Hematopoietic multipotent progenitor cell treated with erythropoietin and hydrocortisone succinate and interleukin-3 and kit ligand, for 6 days (in vitro differentiated cells): ENCODE measurements at regions not wholly inside any gene's neighbourhood (a gene's known extent, or its start where the extent isn't known, plus 50 kb on each side); places are given as distances from the start of the nearest gene placed in this dataset.

ENCODE experiments used
- DNase-seq: peaks from one replicate; pipeline ENCODE4 v3.0.0-alpha.2; 2015

- no peak for DNase-seq
Measured at GRCh38 chr2:129658430-129658829, 321.0 kb upstream of the RAB6C start.

GRCh38 chr2:129661935-129662334 is 317.5 kb upstream of the RAB6C start:
- no peak for DNase-seq

GRCh38 chr2:129667577-129667976 is 311.9 kb upstream of the RAB6C start:
- no peak for DNase-seq

- no peak for DNase-seq
Measured at GRCh38 chr2:129672521-129672920, 306.9 kb upstream of the RAB6C start.

- DNase-seq: no peak
Measured at GRCh38 chr2:129673234-129673633, 306.2 kb upstream of the RAB6C start.

- DNase-seq: no peak
Measured at GRCh38 chr2:129673847-129674711, 305.4 kb upstream of the RAB6C start.

- DNase-seq: no peak
Measured at GRCh38 chr2:129678751-129679150, 300.7 kb upstream of the RAB6C start.

GRCh38 chr2:129681788-129682187 is 297.7 kb upstream of the RAB6C start:
- no peak for DNase-seq

- no peak for DNase-seq
Measured at GRCh38 chr2:129689653-129690448, 289.6 kb upstream of the RAB6C start.

- no peak for DNase-seq
Measured at GRCh38 chr2:129695496-129695895, 284.0 kb upstream of the RAB6C start.

GRCh38 chr2:129698593-129698992 is 280.9 kb upstream of the RAB6C start:
- DNase-seq: no peak

- DNase-seq: no peak
Measured at GRCh38 chr2:129699781-129700573, 279.5 kb upstream of the RAB6C start.

- no peak for DNase-seq
Measured at GRCh38 chr2:129702416-129703176, 276.9 kb upstream of the RAB6C start.

- no peak for DNase-seq
Measured at GRCh38 chr2:129705085-129705484, 274.4 kb upstream of the RAB6C start.

GRCh38 chr2:129707800-129708199 is 271.7 kb upstream of the RAB6C start:
- DNase-seq: no peak

- peak; percentile 2 for DNase-seq
Measured at GRCh38 chr2:129708221-129708967, 271.1 kb upstream of the RAB6C start.

GRCh38 chr2:129709001-129709955 is 270.2 kb upstream of the RAB6C start:
- DNase-seq: no peak

- DNase-seq: no peak
Measured at GRCh38 chr2:129709956-129710598, 269.4 kb upstream of the RAB6C start.

- no peak for DNase-seq
Measured at GRCh38 chr2:129710670-129711495, 268.6 kb upstream of the RAB6C start.
